ENCODE measurements at regions not wholly inside any gene's neighbourhood (a gene's known extent, or its start where the extent isn't known, plus 50 kb on each side); places are given as distances from the start of the nearest gene placed in this dataset.

DNA sequence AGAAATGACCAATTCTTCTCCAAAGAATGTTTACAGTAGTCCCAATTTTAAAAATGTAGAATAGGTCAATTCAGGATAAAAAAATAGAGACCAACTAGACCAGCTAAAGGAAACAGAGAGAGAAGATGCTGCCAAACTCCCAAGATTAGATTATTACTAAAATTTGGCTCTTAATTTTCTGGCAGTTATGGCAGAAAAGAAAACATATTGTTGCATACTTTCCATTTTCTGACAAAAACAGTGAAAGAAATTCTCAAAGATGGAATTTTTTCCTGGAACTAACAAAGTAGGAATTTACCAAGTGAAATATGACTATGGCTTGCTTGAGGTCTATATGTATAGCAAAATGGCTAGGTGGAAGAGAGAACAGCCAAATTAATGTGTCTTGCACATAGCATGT is 138.3 kb upstream of the STK17B start:
- TF ChIP-seq CTCF (IDR thresholded peaks at IDR 0.05) (no peak), POLR2A (IDR thresholded peaks at IDR 0.05) (no peak)

All from lower leg skin (tissue), 3 donors.